SIG-M5 (cell line): ENCODE measurements at regions not wholly inside any gene's neighbourhood (a gene's known extent, or its start where the extent isn't known, plus 50 kb on each side); places are given as distances from the start of the nearest gene placed in this dataset.
"Not testable (repeated sequence)": the region's sequence is repeated elsewhere in the genome, so short reads cannot be mapped to it uniquely, and the experiment has no call there.

ENCODE experiments used
- DNase-seq: peaks from one replicate; lab custom pipeline; 2025; lab: John Stamatoyannopoulos, UW

DNA sequence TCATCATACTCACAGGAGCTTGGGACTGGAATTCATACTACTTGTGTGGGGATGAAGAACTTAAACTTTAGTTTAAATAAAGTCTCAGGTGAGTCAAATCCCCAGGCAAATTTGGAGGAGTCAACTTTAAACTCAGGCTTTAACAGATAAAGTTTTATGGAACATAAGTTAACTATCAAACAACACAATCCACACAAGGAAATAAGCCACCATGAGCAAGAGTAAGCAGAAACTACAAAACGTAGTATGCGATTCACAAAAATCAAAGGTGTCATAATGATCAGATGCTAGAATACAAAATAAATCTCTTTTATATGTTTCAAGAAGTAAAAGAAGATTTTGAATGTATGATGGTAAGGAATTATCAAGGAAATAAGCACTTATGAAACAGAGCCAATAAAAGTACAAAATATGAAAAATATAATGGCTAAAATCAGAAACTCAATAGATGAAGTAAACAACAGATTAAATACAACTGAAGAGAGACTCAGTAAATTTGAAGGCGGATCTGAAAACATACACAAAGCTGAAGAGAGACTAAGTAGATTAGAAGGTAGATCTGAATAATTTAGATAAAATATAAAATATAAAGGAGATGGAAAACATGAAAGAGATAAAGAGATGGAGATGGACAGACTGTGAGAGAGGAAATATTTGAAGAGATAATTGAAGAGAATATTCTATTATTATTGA, 97.5 kb upstream of the TWIST2 start:
- no peak for DNase-seq

DNA sequence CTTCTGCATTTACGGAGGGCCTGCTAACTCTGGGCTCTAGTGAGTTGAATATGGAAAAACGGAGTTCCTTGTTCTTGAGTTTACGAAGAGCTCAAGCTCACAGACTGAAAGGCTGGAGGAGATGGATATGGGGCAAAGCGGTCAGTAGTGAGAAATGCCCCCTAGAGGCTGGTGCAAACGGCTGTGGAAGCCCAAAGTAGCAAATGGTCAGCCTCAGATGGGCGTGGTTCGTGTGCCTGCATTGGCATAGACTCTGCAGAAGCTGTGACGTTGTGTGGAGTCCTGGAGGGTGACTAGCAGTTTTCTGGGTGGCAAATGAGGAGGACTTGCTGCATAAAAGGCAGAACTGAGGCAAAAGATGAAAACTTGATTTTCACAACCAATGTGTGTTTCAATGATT, 93.6 kb upstream of the TWIST2 start:
- no peak for DNase-seq

DNA sequence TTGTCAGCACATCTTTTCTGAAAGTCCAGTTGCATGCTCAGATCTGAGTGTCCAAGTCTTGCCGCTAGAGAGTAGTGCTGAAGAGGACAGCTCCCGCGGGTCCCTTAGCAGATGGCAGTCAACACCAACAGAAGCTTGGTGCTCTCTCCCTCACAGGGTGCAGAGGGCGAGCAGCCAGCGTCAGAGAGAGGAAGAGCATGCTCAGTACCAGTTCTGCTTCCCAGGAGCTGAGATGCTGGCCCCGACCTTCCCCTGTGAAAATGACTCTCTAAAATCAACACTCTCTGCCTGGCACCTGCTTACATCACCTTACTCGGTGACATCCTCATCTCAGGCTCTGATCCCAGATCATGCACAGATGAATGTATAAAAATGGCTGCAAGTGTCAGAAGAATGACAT, 86.0 kb upstream of the TWIST2 start:
- no peak for DNase-seq

DNA sequence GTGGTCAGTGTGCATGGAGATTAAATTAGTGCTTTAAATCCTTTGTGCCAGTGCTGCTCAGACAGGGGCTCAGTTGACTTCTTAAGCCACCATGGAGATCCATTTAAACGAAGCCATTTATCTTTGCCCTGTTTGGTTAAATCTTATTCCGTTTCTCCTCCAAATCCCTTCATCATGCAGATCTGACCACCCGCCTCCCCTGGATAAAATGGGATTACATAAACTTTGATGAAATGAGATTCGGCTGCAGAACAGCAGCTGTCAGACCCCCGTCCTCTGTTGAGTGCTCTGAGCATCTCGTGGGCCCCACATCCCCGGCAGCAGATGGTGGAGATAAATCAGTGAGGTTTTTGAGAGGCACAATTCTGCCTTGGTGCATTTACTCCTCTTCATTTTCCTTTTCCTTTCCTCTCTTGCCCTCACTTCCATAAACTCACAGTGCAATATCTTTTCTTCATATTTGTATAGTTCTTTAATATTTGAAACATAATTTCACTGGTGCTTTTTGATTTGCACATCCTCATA, 84.4 kb upstream of the TWIST2 start:
- no peak for DNase-seq

DNA sequence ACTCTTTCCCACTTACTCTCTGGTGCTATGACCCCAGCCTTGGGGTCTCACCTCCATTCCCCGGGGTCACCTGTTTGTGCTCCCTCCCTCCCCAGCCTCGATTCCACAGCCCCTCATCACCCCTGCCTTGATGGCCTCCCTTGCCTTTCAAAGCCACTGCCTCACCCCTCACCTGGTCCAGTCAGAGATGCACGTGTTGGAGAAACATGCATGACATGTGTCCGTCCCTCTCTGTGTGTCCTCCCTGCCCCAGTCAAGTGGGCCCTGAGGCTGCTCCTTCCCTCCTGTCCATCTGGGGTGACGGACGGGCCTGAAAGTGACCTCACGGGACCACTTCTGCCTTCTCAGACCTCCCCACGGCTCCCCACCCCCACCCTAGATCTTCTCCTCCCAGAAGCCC, 82.3 kb upstream of the TWIST2 start:
- DNase-seq, result no peak

DNA sequence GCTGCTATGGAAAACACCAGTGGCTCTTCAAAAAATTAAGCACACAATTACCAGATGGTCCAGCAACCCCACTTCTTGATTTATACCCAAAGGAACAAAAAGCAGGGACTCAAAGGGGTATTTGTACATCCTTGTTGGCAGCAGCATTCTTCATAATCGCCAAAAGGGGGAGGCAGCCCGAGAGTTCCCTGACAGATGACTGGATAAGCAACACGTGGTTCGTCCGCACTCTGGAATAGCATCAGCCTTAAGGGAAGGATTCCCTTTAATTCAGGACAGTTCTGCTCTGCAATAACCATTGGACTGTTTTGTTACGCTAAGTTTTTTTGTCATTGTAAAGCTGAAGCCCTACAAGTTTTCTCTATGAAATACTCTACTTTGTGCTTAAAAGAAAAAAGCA, 76.7 kb upstream of the TWIST2 start:
- DNase-seq, result no peak

DNA sequence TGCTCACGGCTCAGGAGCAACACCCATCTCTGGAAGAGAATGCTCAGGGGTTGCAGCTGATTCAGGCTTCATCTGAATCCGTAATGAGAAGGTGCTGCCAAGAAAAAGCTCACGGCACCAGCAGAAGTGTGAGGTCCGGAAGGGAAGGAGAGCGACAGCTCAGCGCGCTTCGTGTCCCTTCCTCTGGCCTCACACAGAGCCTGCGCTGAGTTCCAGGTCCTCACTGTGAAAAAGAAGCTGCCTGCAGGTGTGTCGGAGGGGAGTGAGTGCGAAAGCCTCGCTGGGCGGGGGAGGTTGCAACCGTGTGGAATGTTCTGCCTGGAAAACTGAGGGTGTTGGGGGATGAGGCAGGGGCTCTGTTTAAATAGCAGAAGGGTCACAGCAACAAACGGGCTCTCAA, 76.2 kb upstream of the TWIST2 start:
- DNase-seq, result no peak

DNA sequence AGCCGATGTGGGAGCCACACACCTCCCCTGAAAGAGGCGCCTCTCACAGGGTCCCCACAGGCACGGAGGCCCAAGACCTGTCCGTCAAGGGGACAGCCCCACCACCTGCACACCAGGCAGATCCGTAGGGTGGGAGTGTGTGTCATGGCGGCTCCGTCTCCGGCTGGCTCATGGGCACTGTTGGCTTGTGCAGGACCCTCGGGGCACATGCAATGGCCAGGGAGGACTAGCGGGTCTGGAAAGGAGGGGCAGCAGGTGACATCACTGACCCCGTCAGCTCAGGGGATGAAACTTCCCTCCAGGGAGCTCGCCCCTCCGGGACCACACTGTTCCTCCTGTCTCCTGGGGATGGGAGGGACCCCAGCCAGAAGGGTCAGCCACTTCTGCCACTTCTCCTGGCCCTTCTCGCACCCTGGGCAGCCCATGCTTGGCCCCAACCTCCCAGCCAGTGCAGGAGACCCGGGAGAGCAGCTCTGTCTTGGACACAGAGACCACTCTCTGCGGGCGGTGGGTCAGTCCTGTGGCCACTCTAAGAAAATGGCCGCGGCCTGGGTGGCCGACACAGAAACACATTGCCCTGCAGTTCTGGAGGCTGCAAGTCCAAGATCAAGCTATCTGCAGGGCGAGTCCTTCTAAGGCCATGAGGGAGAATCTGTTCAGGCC, 75.1 kb upstream of the TWIST2 start:
- DNase-seq, result no peak

DNA sequence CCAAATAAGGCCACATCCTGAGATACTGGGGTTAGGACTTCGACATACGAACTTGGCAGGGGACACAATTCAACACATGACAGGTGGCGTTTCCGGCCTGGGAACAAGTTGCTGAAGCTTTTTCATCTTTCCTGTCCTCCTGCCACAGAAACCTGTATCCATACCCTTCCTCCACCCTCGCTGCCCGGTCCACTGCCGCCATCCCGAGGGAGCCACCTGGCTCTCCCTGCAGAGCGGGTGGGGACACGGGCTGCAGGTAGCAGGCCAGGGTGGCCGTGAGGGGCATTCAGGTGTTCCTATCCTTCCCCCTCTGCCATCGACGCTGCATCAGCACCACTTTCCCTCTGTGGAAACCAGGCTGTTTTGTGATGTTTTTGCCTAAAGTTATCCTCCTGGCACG, 74.4 kb upstream of the TWIST2 start:
- no peak for DNase-seq

DNA sequence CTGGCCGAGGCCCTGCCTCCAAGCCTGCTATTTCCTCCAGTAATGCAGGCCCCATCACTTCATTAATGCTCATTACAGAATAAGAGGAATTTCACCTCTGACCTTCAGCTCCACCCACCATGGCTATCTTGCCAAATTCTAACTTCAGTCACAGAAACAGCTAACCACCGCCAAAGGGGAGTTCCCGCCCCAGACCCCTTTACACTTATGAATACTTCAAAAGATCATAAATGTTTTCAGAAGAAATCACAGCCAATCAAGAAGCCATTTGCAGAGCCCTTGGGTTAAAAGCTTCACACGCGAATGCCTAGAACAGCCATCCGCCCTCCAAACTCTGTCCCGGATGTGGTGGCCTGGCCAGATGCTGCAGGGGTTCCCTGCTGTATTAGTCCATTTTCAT, 73.8 kb upstream of the TWIST2 start:
- DNase-seq, result no peak

DNA sequence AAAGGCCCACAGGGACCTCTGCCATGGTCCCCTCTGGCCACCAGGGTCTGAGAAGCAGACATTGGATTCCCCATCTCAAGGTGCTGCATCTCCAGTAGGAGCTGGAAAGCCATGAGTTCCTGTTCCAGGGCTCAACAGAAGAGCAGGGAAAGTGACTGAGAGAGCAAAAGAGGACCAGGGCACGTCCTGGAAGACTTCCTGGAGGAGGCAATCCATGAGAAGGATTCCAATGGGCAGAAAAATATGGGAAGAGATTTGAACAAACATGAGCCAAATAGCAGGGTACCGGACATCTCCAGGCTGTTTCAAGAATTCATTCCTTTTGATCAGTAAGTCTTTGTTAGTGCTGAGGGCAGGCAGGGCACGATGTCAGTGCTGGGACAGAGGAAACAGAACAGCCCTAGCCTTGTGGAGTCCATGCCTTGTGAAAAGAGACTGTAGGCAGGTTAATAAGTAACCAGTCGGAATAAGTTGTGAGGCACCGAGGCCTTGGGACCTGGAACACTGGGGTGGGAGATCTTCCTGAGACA, 72.8 kb upstream of the TWIST2 start:
- no peak for DNase-seq

DNA sequence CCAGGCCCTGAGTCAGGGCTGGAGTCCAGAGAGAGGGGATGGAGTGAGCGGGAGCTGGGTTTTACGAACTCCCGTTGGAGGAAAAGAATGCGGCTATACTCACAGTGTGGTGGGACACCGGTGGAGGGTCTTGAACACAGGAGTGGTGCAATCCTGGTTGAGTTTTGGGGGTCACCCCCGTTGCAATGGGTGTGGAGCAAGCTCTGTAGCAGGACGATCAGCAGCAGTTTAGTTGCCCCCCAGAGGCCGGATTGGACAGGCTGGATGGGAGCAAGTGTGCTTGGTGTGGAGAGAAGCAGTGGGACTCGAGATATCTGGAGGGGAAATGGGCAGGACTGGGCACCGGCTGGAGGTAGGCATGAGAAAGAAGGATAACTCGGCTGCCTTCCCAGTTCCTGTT, 72.3 kb upstream of the TWIST2 start:
- no peak for DNase-seq

DNA sequence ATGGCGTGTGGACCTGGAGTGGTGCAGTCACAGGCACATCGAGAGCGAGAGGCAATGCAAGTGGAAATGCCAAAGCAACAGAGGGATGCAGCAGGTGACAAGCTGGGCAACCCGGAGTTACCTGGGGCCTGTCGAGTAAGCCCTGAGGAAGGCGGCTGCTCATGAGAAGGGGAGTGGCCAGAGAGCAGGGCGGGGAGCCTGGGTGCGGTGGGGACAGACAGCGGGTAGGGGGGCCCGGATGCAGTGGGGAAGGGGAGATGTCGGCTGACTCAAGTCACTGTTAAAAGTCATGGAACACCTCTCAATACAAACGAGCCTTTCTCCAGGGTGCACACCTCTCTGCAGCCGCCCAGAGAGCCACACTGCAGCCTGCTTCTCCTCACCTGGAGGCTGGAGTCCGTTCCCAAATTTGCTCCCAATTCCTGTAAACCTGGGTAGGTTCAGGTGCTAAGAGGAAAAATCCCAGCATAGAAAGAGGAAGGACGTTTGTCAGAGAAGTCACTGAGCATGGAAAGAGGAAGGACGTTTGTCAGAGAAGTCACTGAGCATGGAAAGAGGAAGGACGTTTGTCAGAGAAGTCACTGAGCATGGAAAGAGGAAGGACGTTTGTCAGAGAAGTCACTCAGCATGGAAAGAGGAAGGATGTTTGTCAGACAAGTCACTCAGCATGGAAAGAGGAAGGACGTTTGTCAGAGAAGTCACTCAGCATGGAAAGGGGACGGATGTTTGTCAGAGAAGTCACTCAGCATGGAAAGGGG, 71.7 kb upstream of the TWIST2 start:
- no peak for DNase-seq

DNA sequence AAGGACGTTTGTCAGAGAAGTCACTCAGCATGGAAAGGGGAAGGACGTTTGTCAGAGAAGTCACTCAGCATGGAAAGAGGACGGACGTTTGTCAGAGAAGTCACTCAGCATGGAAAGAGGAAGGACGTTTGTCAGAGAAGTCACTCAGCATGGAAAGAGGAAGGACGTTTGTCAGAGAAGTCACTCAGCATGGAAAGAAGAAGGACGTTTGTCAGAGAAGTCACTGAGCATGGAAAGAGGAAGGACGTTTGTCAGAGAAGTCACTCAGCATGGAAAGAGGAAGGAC, 71.2 kb upstream of the TWIST2 start:
- DNase-seq, result not testable (repeated sequence)

DNA sequence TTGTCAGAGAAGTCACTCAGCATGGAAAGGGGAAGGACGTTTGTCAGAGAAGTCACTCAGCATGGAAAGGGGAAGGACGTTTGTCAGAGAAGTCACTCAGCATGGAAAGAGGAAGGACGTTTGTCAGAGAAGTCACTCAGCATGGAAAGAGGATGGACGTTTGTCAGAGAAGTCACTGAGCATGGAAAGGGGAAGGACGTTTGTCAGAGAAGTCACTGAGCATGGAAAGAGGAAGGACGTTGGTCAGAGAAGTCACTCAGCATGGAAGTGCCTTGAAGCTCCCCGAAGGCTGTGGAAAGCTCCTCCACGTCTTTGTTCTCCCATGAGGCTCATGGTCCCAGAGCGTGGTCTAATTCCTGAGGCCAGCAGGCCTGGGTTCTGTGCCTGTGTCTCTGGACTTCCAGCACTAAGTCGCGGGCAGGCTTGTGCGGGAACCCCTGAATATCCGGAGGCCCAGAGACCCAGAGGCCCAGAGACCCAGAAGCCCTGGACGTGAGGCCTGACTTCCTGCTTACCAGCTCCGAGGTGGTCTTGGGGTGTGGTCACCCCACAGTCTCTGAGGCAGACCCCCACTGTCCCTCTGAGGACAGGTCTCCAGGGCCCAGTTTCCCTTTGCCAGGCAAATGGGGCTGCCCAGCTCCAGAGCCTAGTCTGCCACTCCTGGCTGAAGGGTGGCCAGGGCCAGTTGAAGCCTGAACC, 70.4 kb upstream of the TWIST2 start:
- DNase-seq, result no peak

DNA sequence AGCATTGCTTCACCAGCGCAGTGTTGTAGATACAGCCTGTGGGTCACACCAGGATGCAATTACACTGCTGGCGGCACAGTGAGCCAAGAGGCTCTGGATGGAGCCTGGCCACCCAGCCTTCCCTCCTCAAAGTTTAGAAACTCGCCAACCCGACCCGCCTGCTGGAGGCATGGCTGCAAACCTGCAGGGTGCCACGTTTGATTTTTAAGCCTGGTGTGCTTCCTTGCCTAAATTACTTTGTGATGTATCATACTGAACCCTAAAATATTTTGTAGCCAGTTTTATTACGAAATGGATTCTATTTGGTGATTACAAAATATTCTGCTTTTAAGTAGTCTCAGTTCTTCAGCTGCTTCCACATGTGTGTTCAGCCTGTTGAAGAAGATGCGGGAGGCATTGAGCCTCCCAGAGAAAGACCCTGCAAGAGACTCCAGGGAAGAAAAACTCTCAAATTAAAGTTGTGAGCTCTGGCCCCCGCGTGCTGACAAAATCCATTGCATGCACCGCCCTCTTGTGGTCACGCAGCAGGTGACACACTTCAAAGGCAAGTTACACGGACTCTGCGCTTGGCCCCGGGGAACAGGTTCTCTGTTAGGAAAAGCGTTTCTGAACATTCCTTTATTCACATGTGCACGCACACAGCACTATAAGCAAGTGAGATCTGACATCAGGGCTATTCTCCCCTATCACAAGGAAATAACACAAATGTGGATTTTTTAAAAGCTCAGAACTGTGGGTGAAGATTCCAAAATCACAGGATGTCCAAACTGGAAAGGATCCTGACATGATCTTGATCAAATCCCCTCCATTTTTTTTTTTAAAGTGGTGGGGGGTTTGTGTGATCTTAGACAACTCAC, 63.0 kb upstream of the TWIST2 start:
- DNase-seq, result no peak

DNA sequence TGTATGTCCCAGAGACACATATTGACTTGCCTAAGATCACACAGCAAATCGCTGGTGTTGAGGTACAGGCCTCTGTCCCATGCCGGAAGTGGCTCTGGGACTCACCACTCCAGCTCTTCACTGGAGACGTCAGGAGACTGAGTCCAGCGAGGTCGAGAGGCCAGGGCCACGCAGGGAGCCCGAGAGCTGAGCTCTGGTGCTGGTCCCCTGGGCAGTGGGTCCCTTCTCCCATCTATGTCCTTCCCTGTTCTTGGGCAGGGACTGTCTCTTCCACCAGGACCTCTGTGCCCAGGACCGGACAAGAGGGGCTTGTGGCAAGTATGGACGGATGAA, 62.4 kb upstream of the TWIST2 start:
- no peak for DNase-seq

DNA sequence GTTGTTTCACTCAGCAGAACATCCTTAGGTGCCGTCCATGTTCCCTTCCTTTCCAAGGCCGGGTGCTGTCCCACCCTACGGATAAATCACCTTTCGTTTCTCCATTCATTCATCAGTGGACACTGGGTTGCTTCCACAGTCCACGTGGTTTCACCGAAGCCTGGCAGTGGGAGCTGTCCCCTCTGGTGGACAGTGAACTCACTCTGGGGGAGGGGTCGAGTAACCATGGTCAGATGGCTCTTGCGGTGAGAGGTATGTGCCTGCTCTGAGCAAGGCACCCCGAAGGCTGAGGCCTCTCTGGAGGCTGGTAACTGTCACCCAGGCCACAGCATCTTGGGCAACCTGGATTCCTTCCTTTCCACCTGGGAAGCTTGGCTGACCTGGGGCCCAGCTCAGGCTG, 61.5 kb upstream of the TWIST2 start:
- no peak for DNase-seq

DNA sequence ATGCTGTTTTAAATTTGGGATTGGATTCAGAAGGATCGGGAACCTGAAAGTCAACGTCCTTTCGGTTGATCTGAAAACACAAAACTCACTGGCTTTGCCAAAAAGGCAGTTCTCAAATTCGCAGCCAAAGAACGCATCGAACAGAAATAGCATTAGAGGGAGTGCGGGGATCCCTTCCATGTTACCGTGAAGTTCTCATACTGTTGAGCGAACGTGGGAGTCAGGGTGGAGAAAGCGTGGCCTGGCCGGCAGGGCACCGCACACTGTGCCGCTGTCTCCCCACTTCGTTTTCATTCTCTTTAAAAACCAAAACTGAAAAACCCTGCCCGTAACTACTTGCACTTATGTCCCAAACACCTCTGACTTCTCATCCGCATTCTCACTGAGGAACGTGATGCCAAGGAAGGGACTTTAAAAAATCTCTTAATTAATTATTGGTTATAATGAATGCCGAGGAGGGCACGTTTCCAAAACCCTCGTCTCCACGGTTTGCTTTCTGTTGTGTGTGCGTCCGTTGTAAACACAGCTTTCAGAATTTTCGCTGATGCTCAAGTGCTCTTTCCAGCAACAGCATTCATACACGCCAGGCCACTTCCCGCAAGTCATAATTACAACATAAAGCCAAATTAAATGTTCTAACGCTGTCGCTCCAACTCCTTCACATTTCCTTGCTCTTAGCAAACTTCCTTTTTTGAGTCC, 60.9 kb upstream of the TWIST2 start:
- DNase-seq, result no peak

DNA sequence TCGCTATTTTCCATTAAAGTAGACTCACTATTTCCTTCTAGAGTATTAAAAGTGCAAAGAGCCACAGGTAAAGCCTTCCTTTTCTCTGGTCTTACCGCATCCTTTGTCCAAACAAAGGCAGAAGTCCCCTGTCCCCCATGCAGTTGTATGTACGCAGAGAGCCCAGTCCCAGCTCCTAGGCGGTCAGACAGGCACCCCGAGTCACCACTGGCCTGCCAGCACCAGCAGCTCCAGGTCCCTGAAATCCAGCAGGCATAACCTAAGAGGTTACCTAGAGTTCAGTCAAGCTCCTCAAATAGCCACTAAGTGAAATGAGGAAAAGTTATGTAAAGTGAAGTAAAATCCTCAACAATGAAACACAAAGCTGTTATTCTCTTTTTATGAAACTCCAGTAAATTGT, 60.4 kb upstream of the TWIST2 start:
- no peak for DNase-seq

DNA sequence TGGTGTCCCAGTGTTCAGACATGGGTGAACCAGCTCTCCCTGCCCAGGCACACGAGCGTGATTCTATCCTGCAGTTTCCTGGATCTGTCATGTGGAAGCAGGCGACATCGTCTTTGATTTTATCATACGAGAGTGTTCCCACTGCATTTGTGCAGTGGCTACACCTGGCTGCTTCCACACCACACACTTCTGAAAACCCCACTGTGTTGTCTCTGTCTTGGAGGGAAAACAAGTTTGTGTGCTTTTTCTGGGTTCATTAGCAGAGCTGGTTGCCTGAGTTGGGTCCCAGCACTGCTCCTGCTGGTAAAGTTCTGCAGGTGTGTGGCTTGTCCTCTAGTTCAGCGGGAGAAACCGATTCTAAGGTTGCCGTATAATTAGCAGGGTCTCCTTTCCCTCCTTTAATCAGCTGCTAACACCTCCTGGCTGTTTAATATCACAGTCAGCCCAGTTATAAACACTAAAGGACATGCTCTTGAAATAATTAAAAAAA, 58.5 kb upstream of the TWIST2 start:
- DNase-seq, result no peak
